NCI-H460 (cell line): ENCODE measurements at regions not wholly inside any gene's neighbourhood (a gene's known extent, or its start where the extent isn't known, plus 50 kb on each side); places are given as distances from the start of the nearest gene placed in this dataset.

ENCODE experiments used
- DNase-seq: peaks from one replicate; pipeline ENCODE4 v3.0.0-alpha.2; 2016; ENCODE audit warnings: low read depth; ENCODE audit errors: extremely low read depth

- no peak for DNase-seq
Measured at GRCh38 chr12:97082029-97082428, 175.0 kb downstream of the NEDD1 start.

GRCh38 chr12:97093187-97093683 lies 186.2 kb downstream of the NEDD1 start:
- DNase-seq, result no peak

GRCh38 chr12:97097734-97098133 lies 190.7 kb downstream of the NEDD1 start:
- no peak for DNase-seq

DNA sequence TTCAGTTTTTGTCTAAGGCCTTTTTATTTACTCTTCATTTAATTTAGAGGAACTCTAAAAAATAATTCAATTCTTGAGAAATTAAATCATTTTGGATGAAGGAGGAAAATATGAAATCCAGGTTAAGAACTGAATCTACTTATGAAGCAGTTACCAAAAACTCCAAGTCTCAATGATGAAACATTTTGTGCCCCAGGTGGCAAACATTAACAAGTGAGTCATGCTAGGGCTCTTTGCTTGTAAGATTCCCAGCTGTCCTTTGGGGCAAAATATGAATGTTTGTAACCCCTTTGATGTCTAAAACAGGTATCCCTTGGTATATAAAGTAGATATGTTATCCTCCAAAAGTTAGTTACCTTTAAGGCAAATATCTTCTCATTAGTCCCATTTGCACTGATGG lies 202.4 kb downstream of the NEDD1 start:
- DNase-seq, result no peak

GRCh38 chr12:97112136-97112535 lies 205.1 kb downstream of the NEDD1 start:
- no peak for DNase-seq

DNA sequence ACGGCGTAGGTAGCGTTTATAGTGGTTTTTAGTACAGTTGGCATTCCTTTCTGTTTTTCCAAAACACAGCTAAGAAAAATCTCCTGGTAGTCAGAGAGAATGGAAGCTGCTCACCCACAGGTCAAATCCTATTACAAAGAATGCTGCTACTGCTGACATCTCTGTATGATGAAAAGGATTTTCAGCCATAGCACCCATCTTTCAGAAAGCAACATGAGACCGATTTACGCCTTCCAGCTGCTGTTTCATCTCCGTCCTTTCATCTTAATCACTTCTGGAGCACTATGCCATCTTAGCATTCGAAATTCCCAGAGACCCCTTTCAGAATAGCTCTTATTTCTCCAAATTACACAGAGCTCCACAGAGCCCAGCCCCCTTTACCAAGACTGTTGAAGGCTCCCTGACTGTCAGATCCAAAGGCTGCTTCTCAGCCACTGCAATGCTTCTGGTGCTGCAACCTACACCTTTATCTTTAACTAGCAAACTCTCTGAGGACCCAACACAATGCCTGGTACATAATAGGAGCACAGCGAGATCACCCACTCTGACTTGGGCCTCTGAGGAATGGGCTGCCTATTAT lies 211.8 kb downstream of the NEDD1 start:
- no peak for DNase-seq

DNA sequence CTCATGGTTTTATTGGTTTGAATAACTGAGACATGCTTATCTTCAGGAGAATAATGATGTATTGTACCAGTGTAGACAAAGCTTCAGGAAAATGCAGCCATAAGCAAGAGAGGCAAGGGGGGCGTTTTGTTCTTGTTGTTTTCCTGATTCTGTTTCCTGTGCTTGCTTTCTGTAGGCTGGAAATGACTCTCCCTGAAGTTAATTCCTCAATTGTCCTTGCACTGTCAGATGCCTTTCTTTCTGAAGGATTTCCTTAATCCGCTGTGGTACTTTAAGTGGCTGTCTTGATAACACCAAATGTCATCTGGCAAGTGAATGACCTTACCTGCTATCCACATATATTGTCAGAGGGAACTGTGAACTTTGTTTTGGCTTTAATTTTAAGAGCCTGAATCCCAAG lies 220.0 kb downstream of the NEDD1 start:
- no peak for DNase-seq

DNA sequence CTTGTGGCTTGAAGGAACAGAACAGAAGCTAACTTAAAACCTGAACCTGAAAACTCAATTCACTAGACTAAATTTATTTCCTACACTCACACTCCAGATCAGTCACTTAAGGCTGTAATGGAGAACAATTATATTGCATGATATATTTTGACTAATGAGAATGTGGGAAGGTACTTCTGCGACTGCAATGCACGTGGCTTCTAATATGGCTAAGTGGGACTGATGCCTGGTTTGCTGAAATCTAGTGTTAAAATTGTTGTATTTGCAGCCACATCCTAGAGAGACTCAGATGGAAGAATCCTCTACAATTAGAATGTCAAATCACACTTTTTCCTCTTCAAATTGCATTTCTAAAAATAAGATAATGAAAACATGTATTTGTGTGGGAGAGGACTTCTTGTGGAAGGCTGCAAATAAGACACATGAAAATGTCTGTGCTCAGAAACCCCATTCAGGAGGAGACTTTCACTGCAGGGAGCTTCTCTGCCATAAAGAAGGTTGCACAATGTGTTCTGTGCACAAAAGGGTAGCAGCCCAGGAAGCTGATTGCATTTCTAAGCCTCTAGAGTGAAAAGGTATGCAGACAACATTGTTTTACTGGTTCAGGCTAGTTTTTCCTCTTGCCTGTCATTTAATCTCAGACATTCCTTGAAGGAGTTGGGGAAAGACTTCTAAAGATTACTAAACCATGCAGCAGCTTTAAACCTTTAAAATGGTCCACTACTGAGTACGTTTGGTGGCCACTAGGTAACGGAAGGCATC lies 224.3 kb downstream of the NEDD1 start:
- no peak for DNase-seq

- no peak for DNase-seq
Measured at GRCh38 chr12:97132270-97132669, 225.2 kb downstream of the NEDD1 start.

GRCh38 chr12:97134495-97134894 lies 227.4 kb downstream of the NEDD1 start:
- no peak for DNase-seq

DNA sequence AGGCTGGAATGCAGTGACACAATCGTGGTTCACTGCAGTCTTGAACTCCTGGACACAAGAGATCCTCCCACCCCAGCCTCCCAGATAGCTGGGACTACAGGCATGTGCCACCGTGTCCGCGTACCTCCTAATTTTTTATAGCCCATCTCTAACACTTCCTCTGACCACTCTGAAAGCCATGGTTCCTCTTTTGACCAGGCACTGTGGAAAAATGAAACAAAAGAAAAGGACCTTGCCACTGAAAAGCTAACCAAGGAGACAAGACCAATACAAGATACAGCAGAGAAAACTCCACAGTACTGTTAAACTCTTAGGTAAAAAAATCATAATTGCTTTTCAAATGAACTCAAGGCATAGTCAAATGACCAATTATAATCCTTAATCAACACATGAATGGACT lies 233.3 kb downstream of the NEDD1 start:
- no peak for DNase-seq

- DNase-seq, result no peak
Measured at GRCh38 chr12:97142737-97143410, 235.8 kb downstream of the NEDD1 start.

- peak; percentile 39 for DNase-seq
Measured at GRCh38 chr12:97148941-97149559, 242.0 kb downstream of the NEDD1 start.

DNA sequence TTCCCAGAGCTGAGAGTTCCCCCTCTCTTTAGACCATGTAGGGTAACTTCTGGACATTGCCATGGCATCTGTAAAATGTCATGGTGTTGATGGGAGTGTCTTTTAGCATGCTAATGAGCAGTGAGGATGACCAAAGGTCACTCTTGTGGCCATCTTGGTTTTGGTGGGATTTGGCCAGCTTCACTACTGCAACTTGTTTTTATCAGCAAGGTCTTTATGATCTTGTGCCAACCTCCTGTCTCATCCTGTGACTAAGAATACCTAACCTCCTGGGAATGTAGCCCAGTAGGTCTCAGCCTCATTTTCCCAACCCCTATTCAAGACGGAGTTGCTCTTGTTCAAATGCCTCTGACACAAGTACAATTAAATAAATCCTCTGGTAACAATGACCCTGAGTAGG lies 244.4 kb downstream of the NEDD1 start:
- no peak for DNase-seq

- no peak for DNase-seq
Measured at GRCh38 chr12:97159377-97159776, 252.3 kb downstream of the NEDD1 start.

DNA sequence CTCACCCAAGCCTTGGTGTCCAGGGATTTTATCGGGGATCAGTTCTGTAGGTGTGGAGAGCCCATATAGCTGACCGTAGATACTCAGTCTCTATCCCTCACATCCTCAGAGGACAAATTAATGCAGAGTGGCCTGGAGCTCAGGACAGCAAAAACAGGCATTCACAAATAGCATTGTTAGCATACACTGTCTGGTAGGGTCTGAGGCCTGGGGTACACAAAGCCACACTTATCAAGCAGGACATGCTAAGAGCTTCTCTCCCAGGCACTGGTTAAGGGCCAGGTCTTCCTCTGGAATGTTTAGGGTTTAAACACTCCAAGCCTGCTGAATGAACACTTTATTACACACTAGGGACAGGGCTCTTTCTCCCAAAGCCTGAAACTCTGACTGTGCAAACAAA lies 253.2 kb downstream of the NEDD1 start:
- no peak for DNase-seq

GRCh38 chr12:97162173-97162572 lies 255.1 kb downstream of the NEDD1 start:
- no peak for DNase-seq

DNA sequence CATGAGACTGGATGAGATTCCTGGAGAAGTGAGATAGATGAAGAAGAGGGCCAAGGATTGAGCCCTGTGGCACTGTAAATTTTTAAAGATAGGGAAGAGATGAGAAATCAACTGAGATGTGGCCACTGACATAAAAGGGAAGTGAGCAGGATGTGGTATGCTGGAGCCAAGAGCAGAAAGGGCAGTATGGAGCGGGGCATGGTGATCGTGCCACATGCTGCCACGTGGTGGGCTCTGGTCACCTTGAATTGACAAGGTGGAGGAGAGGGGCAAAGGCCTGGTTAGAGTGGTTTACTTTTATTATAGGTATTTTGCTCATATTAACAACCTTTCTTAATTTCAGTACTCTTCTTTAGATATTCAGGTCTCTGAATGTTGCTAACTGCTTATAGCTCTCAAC lies 257.9 kb downstream of the NEDD1 start:
- no peak for DNase-seq

- DNase-seq, result no peak
Measured at GRCh38 chr12:97167598-97167997, 260.5 kb downstream of the NEDD1 start.

GRCh38 chr12:97168804-97169203 lies 261.7 kb downstream of the NEDD1 start:
- DNase-seq, result no peak

GRCh38 chr12:97169889-97170567 lies 263.0 kb downstream of the NEDD1 start:
- no peak for DNase-seq
